Stimulated activated CD8-positive, alpha-beta memory T cell treated with anti-CD3 and anti-CD28 coated beads, Interleukin-12 subunit alpha, Interleukin-12 subunit beta, amount 100 ng/mL, for 1 hour (primary cell): ENCODE measurements at regions not wholly inside any gene's neighbourhood (a gene's known extent, or its start where the extent isn't known, plus 50 kb on each side); places are given as distances from the start of the nearest gene placed in this dataset.

Source experiments
- DNase-seq: peaks from one replicate; pipeline ENCODE4 v3.0.0-alpha.2; 2020; ENCODE audit warnings: low read depth

DNA sequence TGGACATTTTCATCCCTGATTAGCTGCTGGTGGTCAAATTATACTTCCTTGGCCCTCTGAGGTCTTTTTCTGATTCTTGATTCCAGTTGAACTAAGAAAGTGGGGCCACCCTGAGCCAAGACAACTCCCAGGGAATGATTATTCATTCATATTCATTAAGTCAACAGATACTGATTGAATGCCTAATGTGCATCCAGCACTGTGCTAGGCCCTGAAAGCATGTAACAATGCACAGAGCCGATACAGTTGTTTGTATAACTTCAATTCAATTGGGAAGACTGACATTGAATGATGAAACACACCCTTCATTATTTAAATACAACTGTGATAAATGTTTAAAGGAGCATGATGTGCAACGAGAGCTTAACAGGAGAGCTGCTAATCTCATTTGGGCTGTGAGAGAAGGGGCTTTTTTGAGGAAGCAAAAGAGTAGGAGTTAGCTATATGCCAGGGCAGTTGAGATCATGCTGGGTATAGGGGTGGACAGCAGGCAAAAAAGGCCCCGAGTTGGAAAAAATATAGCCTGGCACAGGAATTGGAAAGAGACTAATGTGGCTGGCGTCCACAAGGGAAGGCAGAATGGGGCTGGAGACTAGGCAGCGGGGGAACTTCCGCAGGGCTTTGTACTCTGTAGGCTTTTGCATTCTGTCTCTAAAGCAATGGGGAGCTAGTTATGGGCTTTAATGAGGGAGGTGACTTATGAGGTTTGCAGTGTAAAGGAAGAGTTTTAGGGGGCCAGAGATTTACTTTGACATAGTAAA is 57.2 kb upstream of the ACVR1 start:
- DNase-seq, result no peak

DNA sequence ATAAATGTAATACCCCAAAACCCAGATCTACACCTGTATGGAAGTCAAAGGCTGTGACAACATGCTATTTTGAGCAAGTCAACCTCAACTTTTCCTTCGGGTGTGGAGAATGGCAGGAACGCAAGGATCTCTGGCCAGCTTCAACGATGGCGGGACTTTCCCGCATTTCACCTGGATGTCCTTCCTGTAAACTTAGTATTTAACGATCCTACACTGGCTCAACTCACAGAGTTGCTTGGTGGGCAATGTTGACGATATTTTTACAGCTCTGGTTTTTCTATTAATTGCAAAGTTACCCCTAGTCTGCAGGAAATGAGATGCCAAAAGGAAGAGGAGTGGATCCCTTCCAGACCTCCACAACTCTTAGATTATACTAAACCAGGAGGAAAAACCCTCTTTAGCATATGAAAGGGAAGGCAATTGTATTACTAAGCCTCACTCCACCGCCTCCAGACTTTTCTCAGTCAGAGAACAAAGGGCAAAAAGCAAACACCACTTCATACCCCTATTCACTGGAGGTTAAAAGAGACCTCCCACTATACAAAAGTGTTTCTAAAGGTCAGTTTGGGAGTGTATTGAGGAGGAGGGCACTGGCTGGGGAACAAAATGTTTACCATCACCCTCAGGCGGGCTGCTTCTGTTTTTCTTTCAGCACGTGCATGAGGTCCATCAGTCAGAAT is 56.5 kb upstream of the ACVR1 start:
- no peak for DNase-seq

DNA sequence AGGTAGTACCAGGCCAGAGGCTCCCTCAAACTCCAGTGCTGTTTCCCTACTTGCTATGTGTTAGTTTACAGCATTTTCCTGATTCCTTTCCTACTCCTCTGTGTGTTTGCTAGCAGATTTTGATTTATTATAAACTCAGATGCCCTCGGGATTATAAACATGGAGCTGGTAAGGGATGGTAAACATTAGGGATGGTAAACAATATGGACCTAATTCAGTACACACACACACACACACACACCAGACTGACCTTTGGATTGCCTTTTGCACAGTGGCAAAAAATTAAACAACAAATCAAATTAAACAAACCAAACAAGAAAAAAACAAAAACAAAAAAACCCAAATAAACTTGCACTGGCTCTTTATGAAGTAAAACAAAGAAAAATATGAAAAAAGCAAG is 55.4 kb upstream of the ACVR1 start:
- no peak for DNase-seq

GRCh38 chr2:157930728-157931127 is 54.6 kb upstream of the ACVR1 start:
- no peak for DNase-seq

- no peak for DNase-seq
Observed at GRCh38 chr2:157929871-157930667, 53.9 kb upstream of the ACVR1 start.

DNA sequence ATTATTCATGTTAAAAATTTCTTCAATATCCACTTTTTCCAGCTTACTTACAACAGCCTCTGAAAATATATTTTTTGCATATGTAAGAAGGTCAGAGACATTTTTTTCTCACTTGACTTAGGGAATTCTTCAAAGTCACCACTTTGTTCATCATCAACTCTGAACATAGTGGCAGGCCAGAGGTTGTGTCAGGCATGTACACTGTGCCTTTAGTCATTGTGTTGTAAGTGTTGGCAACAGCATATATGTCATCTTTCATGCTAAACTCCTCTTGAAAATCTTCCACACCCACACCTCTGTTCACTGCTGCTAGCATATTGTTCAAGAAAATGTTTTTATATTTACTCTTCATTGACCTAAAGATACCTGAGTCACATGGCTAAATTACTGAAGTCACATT is 52.2 kb upstream of the ACVR1 start:
- no peak for DNase-seq

DNA sequence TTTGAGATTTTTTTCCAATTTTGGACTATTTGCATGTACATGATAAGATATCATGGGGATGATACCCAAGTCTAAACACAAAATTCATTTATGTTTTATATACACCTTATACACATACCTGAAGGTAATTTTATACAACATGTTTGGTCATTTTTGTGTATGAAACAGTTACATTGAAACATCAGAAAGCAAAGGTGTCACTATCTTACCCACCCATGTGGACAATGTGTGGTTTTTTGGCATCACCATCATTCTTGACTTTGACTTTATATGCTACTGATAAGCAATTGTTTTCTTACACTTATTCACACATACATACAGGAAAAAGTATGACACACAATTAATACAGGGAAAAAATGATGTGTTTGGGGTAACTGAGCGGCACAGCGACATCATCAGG is 51.0 kb upstream of the ACVR1 start:
- no peak for DNase-seq
